ENCODE measurements at regions not wholly inside any gene's neighbourhood (a gene's known extent, or its start where the extent isn't known, plus 50 kb on each side); places are given as distances from the start of the nearest gene placed in this dataset.
A peak's percentile ranks its signal among the peaks of the same experiment; 100 is the strongest.

DNA sequence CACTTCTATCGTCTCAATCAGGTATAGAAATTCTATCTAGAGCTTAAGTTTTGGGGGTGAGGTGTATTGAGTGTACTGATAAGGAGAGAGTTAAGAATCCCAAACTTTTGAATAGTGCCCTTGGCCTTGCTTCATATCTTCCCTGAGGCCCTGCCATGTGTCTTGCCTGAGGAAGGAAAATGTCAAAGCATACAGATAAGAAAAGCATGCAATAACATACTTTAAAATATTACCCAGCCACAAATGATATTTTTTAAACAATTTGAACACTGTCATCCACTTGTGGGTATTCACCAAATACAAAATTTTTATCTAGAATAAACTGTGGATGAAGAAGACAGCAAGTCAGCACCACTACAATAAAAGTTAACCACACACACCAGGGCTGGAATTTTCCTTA, 631.0 kb upstream of the ALCAM start:
- POLR2A ChIA-PET (ENCODE audit: partially characterized antibody) = no interaction called here

DNA sequence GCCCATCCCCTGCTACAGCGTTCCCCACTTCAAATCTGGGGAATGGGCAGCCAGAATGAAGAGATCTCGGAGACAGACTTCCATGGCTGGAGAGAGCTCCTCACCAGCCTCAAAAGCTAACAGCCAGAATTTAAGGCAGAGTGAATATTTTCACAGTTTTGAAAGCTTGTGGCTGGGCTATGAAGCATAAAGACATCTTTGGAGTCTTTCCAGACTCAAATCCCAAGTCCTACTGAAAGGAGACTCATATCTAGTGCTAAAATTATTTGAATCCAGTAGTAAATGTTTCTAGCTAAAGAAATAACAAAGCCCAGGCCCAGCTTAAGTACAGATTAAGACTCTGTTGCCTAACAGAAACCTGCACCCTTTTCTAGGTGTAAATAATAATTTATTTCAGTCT, 628.4 kb upstream of the ALCAM start:
- no peaks in the 10 kb centered on the region for H3K36me3 ChIP-seq (ENCODE audit: insufficient read depth, low read length)
- Mint-ChIP-seq H3K27ac (no peak overlapping the region), H3K4me3 (no peak overlapping the region), H3K27me3 (peaks cover 0 to 1% of the 10 kb centered on the region in 2 donors), H3K9me3 (no peaks in the 10 kb centered on the region), H3K36me3 (no peaks in the 10 kb centered on the region), H3K4me1 (no peaks in the 10 kb centered on the region)
- DNase-seq = no peak
- ChIA-PET POLR2A (ENCODE audit: partially characterized antibody) (no interaction called here), CTCF (ENCODE audit: partially characterized antibody) (no interaction called here)
- no peaks in the 10 kb centered on the region for H3K4me1 ChIP-seq (ENCODE audit: insufficient read depth, low read length)
- no peak overlapping the region for H3K4me3 ChIP-seq (ENCODE audit: low read length in 2 of 2)
- no peaks in the 10 kb centered on the region for H3K27me3 ChIP-seq (ENCODE audit: insufficient read depth, low read length)
- no peak overlapping the region for H3K27ac ChIP-seq (ENCODE audit: low read depth, low read length)
- intact Hi-C loops (cut with micrococcal nuclease) = no loop called here
- no peaks in the 10 kb centered on the region for H3K9me3 ChIP-seq (ENCODE audit: control insufficient read depth in 1 of 2, low read length in 2 of 2)

More for the DNA sequence above, 631.0 kb upstream of the ALCAM start:
- Histone ChIP-seq H3K4me1 (ENCODE audit: insufficient read depth, low read length) (no peaks in the 10 kb centered on the region), H3K4me3 (ENCODE audit: low read length in 2 of 2) (no peak overlapping the region), H3K27me3 (ENCODE audit: insufficient read depth, low read length) (no peaks in the 10 kb centered on the region), H3K9me3 (ENCODE audit: control insufficient read depth in 1 of 2, low read length in 2 of 2) (no peaks in the 10 kb centered on the region), H3K36me3 (ENCODE audit: insufficient read depth, low read length) (no peaks in the 10 kb centered on the region), H3K27ac (ENCODE audit: low read depth, low read length) (no peak overlapping the region)
- Mint-ChIP-seq H3K4me3 (no peak overlapping the region), H3K27me3 (peaks cover 0 to 1% of the 10 kb centered on the region in 2 donors), H3K27ac (no peak overlapping the region), H3K36me3 (no peaks in the 10 kb centered on the region), H3K4me1 (no peaks in the 10 kb centered on the region), H3K9me3 (no peaks in the 10 kb centered on the region)
- intact Hi-C loops (cut with micrococcal nuclease) = no loop called here
- CTCF ChIA-PET (ENCODE audit: partially characterized antibody) = no interaction called here
- no peak for DNase-seq

DNA sequence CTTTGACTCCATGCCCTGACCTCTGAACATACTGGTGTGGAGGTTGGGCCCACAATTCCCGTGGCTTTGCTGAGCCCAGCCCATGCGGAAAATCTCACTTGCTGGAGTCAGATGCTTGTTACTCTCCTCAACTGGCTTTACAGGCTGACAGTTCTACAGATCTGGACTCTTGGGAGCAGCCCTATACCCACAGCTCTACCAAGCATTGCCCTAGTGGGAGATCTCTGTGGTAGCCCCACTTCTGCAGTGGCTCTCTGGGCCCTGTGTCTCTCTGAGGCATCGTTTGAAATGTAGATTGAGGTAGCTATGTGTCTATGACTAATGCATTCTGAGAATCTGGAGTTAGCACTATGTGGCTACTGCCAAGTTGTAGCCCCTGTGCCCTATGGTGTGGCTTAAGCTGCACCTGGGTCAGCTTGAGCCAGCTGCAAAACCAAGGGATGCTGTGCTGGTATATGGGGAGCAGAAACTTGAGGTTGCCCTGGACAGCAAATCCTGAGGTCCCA, 625.8 kb upstream of the ALCAM start:
- Histone ChIP-seq H3K4me1 (ENCODE audit: insufficient read depth, low read length) (no peaks in the 10 kb centered on the region), H3K27me3 (ENCODE audit: insufficient read depth, low read length) (no peaks in the 10 kb centered on the region), H3K27ac (ENCODE audit: low read depth, low read length) (no peak overlapping the region), H3K9me3 (ENCODE audit: control insufficient read depth in 1 of 2, low read length in 2 of 2) (no peaks in the 10 kb centered on the region), H3K4me3 (ENCODE audit: low read length in 2 of 2) (no peak overlapping the region), H3K36me3 (ENCODE audit: insufficient read depth, low read length) (no peaks in the 10 kb centered on the region)
- Mint-ChIP-seq H3K27me3 (no peaks in the 10 kb centered on the region), H3K4me1 (no peaks in the 10 kb centered on the region), H3K4me3 (no peak overlapping the region), H3K36me3 (no peaks in the 10 kb centered on the region), H3K27ac (no peak overlapping the region), H3K9me3 (no peaks in the 10 kb centered on the region)
- POLR2A ChIA-PET (ENCODE audit: partially characterized antibody) = no interaction called here
- DNase-seq = no peak
- intact Hi-C loops (cut with micrococcal nuclease) = no loop called here
- CTCF ChIA-PET (ENCODE audit: partially characterized antibody) = no interaction called here

DNA sequence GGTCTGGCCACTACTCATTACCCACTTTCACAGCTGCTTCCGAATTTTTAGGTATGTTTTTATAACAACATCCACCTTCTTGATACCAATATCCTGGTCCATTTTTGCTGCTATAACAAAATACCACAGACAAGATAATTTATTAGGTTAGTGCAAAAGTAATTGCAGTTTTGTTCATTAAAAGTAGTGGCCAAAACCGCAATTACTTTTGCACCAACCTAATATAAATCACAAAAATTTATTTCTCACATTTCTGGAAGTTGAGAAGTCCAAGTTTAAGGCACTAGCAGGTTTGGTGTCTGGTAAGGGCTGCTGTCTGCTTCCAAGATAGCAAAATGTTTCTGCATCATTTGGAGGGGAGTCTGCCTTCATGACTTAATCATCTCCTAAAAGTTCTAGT, 624.7 kb upstream of the ALCAM start:
- H3K27me3 ChIP-seq (ENCODE audit: insufficient read depth, low read length) = no peaks in the 10 kb centered on the region
- no peaks in the 10 kb centered on the region for H3K9me3 ChIP-seq (ENCODE audit: control insufficient read depth in 1 of 2, low read length in 2 of 2)
- intact Hi-C loops (cut with micrococcal nuclease) = no loop called here
- CTCF ChIA-PET (ENCODE audit: partially characterized antibody) = no interaction called here
- Mint-ChIP-seq H3K27me3 (no peaks in the 10 kb centered on the region), H3K4me3 (no peak overlapping the region), H3K9me3 (no peaks in the 10 kb centered on the region), H3K27ac (no peak overlapping the region), H3K36me3 (no peaks in the 10 kb centered on the region), H3K4me1 (no peaks in the 10 kb centered on the region)
- POLR2A ChIA-PET (ENCODE audit: partially characterized antibody) = no interaction called here
- DNase-seq = no peak
- H3K36me3 ChIP-seq (ENCODE audit: insufficient read depth, low read length) = no peaks in the 10 kb centered on the region
- no peak overlapping the region for H3K27ac ChIP-seq (ENCODE audit: low read depth, low read length)
- no peaks in the 10 kb centered on the region for H3K4me1 ChIP-seq (ENCODE audit: insufficient read depth, low read length)
- H3K4me3 ChIP-seq (ENCODE audit: low read length in 2 of 2) = no peak overlapping the region

DNA sequence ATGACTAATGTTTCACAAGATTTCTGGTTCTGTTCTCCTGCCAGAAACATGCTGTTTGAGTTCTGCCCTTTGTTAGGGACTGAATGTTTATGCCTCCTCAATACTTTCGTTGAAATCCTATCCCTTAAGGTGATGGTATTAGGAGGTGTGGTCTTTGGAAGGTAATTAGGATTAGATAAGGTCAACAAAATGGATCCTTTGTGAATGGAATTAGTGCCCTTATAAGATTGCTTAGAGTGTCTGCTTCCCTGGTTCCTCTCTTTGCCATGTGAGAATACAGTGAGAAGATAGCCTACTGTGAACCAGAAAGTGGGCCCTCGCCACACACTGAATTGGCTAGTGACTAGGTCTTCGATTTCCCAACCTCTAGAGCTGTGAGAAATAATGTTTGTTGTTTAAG, 621.4 kb upstream of the ALCAM start:
- Mint-ChIP-seq H3K27ac (no peak overlapping the region), H3K27me3 (no peaks in the 10 kb centered on the region), H3K9me3 (no peaks in the 10 kb centered on the region), H3K4me3 (no peak overlapping the region), H3K4me1 (no peaks in the 10 kb centered on the region), H3K36me3 (no peaks in the 10 kb centered on the region)
- Histone ChIP-seq H3K9me3 (ENCODE audit: control insufficient read depth in 1 of 2, low read length in 2 of 2) (no peaks in the 10 kb centered on the region), H3K36me3 (ENCODE audit: insufficient read depth, low read length) (no peaks in the 10 kb centered on the region), H3K4me3 (ENCODE audit: low read length in 2 of 2) (no peak overlapping the region), H3K4me1 (ENCODE audit: insufficient read depth, low read length) (no peaks in the 10 kb centered on the region), H3K27ac (ENCODE audit: low read depth, low read length) (no peak overlapping the region), H3K27me3 (ENCODE audit: insufficient read depth, low read length) (no peaks in the 10 kb centered on the region)
- CTCF ChIA-PET (ENCODE audit: partially characterized antibody) = no interaction called here
- intact Hi-C loops (cut with micrococcal nuclease) = no loop called here
- DNase-seq = peak in 1 of 5 donors; percentile 19
- POLR2A ChIA-PET (ENCODE audit: partially characterized antibody) = no interaction called here

DNA sequence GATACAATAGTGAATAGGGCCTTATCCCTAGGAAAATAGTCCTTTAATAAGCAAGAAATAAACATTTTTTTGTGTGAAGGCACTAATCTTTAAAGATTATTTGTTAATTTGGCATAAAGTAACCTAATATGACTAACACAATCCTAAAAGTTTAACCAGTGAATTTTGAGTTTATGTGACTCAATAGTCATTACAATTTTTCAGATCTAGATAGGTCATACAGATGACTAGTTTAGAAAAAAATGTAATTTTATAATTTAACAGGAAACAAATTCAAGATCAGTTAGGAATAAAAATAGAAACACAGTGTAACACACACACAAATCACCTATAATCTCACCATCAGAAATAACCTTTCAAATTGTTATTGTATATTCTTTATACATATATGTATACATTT, 620.7 kb upstream of the ALCAM start:
- Mint-ChIP-seq H3K4me3 (no peak overlapping the region), H3K27me3 (no peaks in the 10 kb centered on the region), H3K9me3 (no peaks in the 10 kb centered on the region), H3K36me3 (no peaks in the 10 kb centered on the region), H3K27ac (no peak overlapping the region), H3K4me1 (no peaks in the 10 kb centered on the region)
- ChIA-PET CTCF (ENCODE audit: partially characterized antibody) (no interaction called here), POLR2A (ENCODE audit: partially characterized antibody) (no interaction called here)
- no peaks in the 10 kb centered on the region for H3K4me1 ChIP-seq (ENCODE audit: insufficient read depth, low read length)
- H3K9me3 ChIP-seq (ENCODE audit: control insufficient read depth in 1 of 2, low read length in 2 of 2) = no peaks in the 10 kb centered on the region
- DNase-seq = no peak
- no peaks in the 10 kb centered on the region for H3K36me3 ChIP-seq (ENCODE audit: insufficient read depth, low read length)
- H3K27ac ChIP-seq (ENCODE audit: low read depth, low read length) = no peak overlapping the region
- no peak overlapping the region for H3K4me3 ChIP-seq (ENCODE audit: low read length in 2 of 2)
- intact Hi-C loops (cut with micrococcal nuclease) = loop anchor here (1.0 kb wide), 1 partner anchor 18 kb away; no protein-coding TSS in a partner anchor
- H3K27me3 ChIP-seq (ENCODE audit: insufficient read depth, low read length) = no peaks in the 10 kb centered on the region

DNA sequence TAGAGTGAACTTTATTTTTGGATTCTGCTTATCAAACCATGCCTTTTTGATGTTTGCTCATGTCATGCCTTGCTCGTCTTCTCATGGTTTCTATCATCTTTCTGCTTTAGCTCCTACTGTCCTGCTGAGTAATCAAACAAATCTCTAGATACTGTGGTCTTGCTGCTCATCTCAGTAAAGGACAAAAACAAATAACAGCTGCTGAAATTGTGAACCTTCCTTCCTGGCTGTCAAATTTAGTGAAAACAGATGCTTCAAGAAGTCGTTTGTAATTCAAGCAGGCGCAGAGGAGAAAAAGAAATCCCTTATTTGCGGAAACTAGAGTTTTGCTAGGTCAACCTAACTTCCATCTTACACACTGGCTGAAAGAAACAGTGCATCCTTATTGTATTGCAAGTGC, 616.1 kb upstream of the ALCAM start:
- intact Hi-C loops (cut with micrococcal nuclease) = no loop called here
- peaks cover 0 to 2% (median 0%) of the 10 kb centered on the region in 8 donors for H3K9me3 Mint-ChIP-seq
- no peaks in the 10 kb centered on the region for H3K27me3 ChIP-seq (ENCODE audit: insufficient read depth, low read length)
- no peaks in the 10 kb centered on the region for H3K9me3 ChIP-seq (ENCODE audit: control insufficient read depth in 1 of 2, low read length in 2 of 2)
- no peak overlapping the region for H3K27ac Mint-ChIP-seq
- no peaks in the 10 kb centered on the region for H3K4me1 ChIP-seq (ENCODE audit: insufficient read depth, low read length)
- DNase-seq = no peak
- no peaks in the 10 kb centered on the region for H3K27me3 Mint-ChIP-seq
- no peak overlapping the region for H3K4me3 ChIP-seq (ENCODE audit: low read length in 2 of 2)
- no peaks in the 10 kb centered on the region for H3K4me1 Mint-ChIP-seq
- no peaks in the 10 kb centered on the region for H3K36me3 ChIP-seq (ENCODE audit: insufficient read depth, low read length)
- H3K27ac ChIP-seq (ENCODE audit: low read depth, low read length) = no peak overlapping the region
- CTCF ChIA-PET (ENCODE audit: partially characterized antibody) = no interaction called here
- POLR2A ChIA-PET (ENCODE audit: partially characterized antibody) = no interaction called here
- no peaks in the 10 kb centered on the region for H3K36me3 Mint-ChIP-seq
- no peak overlapping the region for H3K4me3 Mint-ChIP-seq

DNA sequence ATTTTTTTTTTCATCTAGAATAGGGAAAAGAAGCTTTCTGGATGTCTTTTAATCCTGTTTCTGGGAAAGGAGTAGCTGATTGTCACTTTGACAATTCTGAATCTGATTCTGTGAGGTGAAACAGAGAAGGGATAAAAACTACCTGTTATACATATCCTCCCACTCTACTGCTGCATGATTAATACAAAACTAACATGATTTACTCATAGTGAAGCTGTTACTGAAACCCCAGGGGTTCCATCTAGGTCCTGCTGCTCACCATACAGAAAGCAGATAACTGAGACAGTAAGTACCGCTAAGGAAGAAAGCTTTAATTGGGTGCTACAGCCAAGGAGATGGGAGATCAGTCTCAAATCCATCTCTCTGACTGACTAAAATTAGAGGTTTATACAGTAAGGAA, 610.9 kb upstream of the ALCAM start:
- Histone ChIP-seq H3K4me1 (ENCODE audit: insufficient read depth, low read length) (no peaks in the 10 kb centered on the region), H3K9me3 (ENCODE audit: control insufficient read depth in 1 of 2, low read length in 2 of 2) (no peaks in the 10 kb centered on the region), H3K36me3 (ENCODE audit: insufficient read depth, low read length) (no peaks in the 10 kb centered on the region), H3K4me3 (ENCODE audit: low read length in 2 of 2) (no peak overlapping the region), H3K27me3 (ENCODE audit: insufficient read depth, low read length) (no peaks in the 10 kb centered on the region), H3K27ac (ENCODE audit: low read depth, low read length) (no peak overlapping the region)
- DNase-seq = no peak
- Mint-ChIP-seq H3K4me3 (no peak overlapping the region), H3K36me3 (no peaks in the 10 kb centered on the region), H3K27me3 (no peaks in the 10 kb centered on the region), H3K9me3 (peaks cover 0 to 5% (median 0%) of the 10 kb centered on the region in 8 donors), H3K27ac (no peak overlapping the region), H3K4me1 (no peaks in the 10 kb centered on the region)
- POLR2A ChIA-PET (ENCODE audit: partially characterized antibody) = no interaction called here
- CTCF ChIA-PET (ENCODE audit: partially characterized antibody) = no interaction called here
- intact Hi-C loops (cut with micrococcal nuclease) = no loop called here
